ENCODE measurements at regions not wholly inside any gene's neighbourhood (a gene's known extent, or its start where the extent isn't known, plus 50 kb on each side); places are given as distances from the start of the nearest gene placed in this dataset.
A peak's percentile ranks its signal among the peaks of the same experiment; 100 is the strongest.

- DNase-seq (ENCODE audit: low read depth in 1 of 2, low spot score in 1 of 2) (no peak), ATAC-seq (peak; percentile 27; a peak in 1 of 6 replicates), FAIRE-seq (no peak)
- TF ChIP-seq ATOH8 (CRISPR knock-in tag; IDR thresholded peaks at IDR 0.05; ENCODE audit: low read depth) (no peak), USF2 (IDR thresholded peaks at IDR 0.05) (no peak), FOXS1 (CRISPR knock-in tag; IDR thresholded peaks at IDR 0.05) (no peak), SMC3 (IDR thresholded peaks at IDR 0.05) (no peak), EHMT2 (IDR thresholded peaks at IDR 0.05; ENCODE audit: low read depth) (no peak), RCOR1 (IDR thresholded peaks at IDR 0.05; ENCODE audit: low read depth, low read length) (no peak), ESRRA (IDR thresholded peaks at IDR 0.05; ENCODE audit: borderline replicate concordance, low read length) (no peak), EHF (CRISPR knock-in tag; IDR thresholded peaks at IDR 0.05) (no peak), HOXA7 (CRISPR knock-in tag; IDR thresholded peaks at IDR 0.05) (no peak), NPAS2 (CRISPR knock-in tag; IDR thresholded peaks at IDR 0.05; ENCODE audit: borderline replicate concordance) (no peak), MAZ (IDR thresholded peaks at IDR 0.05; ENCODE audit: borderline replicate concordance, low read depth, low read length) (no peak), PHF8 (IDR thresholded peaks at IDR 0.05; ENCODE audit: borderline replicate concordance, low read depth) (no peak), SREBF2 (IDR thresholded peaks at IDR 0.05) (no peak), ZFP36 (IDR thresholded peaks at IDR 0.05; ENCODE audit: borderline replicate concordance, partially characterized antibody) (no peak), MYC (IDR thresholded peaks at IDR 0.05; ENCODE audit: borderline replicate concordance, low read length) (no peak), E2F6 (IDR thresholded peaks at IDR 0.05; ENCODE audit: borderline replicate concordance, low read depth) (no peak), HES2 (IDR thresholded peaks at IDR 0.05) (no peak), CEBPB (IDR thresholded peaks at IDR 0.05) (no peak), CHD2 (IDR thresholded peaks at IDR 0.05; ENCODE audit: low read length, partially characterized antibody) (no peak)
- 38% methylated on average over 7 of the region's 7 CpGs for WGBS (ENCODE audit: missing lambda C conversion rate)
- CTCF ChIA-PET: interaction anchor here (1.0 to 1.6 kb wide), 5 partner anchors 9 to 713 kb away, joined by 3 to 5 read pairs (median 4); no protein-coding TSS in a partner anchor
- Histone ChIP-seq H3K4me1 (no peaks in the 10 kb centered on the region), H3K4me3 (no peak overlapping the region), H3K4me2 (no peak overlapping the region), H3K9me3 (peaks cover 26% of the 10 kb centered on the region), H3K27ac (no peak overlapping the region)
- POLR2A ChIA-PET: no interaction called here
These were observed 226.1 kb downstream of the TLE3 start for GRCh38 chr15:69871511-69872134.

- Histone ChIP-seq H3K9me3 (peaks cover 26% of the 10 kb centered on the region), H3K4me3 (no peak overlapping the region), H3K4me1 (no peaks in the 10 kb centered on the region), H3K4me2 (no peak overlapping the region), H3K27ac (no peak overlapping the region)
- TF ChIP-seq NR3C1 (IDR thresholded peaks at IDR 0.05): no peak
- no peak for TF ChIP-seq ZNF302 (CRISPR knock-in tag; IDR thresholded peaks at IDR 0.05)
- no peak for TF ChIP-seq USF2 (IDR thresholded peaks at IDR 0.05)
- no peak for TF ChIP-seq RAD21 (conservative IDR thresholded peaks at IDR 0.05 in 1 of 2, IDR thresholded peaks at IDR 0.05 in 1 of 2)
- TF ChIP-seq CHD2 (IDR thresholded peaks at IDR 0.05; ENCODE audit: low read length, partially characterized antibody): no peak
- no peak for TF ChIP-seq RCOR1 (IDR thresholded peaks at IDR 0.05; ENCODE audit: low read depth, low read length)
- no peak for TF ChIP-seq GATA3 (IDR thresholded peaks at IDR 0.05; ENCODE audit: borderline replicate concordance)
- TF ChIP-seq ESRRA (IDR thresholded peaks at IDR 0.05; ENCODE audit: borderline replicate concordance, low read length): no peak
- TF ChIP-seq HES2 (IDR thresholded peaks at IDR 0.05): no peak
- no peak for TF ChIP-seq TP53 (CRISPR knock-in tag; IDR thresholded peaks at IDR 0.05)
- no peak for TF ChIP-seq CEBPB (IDR thresholded peaks at IDR 0.05)
- TF ChIP-seq CBX8 (IDR thresholded peaks at IDR 0.05): no peak
- TF ChIP-seq JUN (IDR thresholded peaks at IDR 0.05): no peak
- no peak for TF ChIP-seq CTCF (IDR thresholded peaks at IDR 0.05)
- no peak for TF ChIP-seq TFCP2L1 (CRISPR knock-in tag; IDR thresholded peaks at IDR 0.05)
- no peak for TF ChIP-seq KDM1A (IDR thresholded peaks at IDR 0.05; ENCODE audit: low read depth)
- no peak for TF ChIP-seq EP300 (IDR thresholded peaks at IDR 0.05)
- no peak for TF ChIP-seq SMC3 (IDR thresholded peaks at IDR 0.05)
- TF ChIP-seq FOSB (CRISPR knock-in tag; IDR thresholded peaks at IDR 0.05): no peak
- TF ChIP-seq MYC (IDR thresholded peaks at IDR 0.05; ENCODE audit: borderline replicate concordance, low read length): no peak
- ATAC-seq: no peak
- no peak for FAIRE-seq
- POLR2A ChIA-PET: no interaction called here
- 6% methylated on average over 1 of the region's 1 CpG for WGBS (ENCODE audit: missing lambda C conversion rate)
- no peak for DNase-seq (ENCODE audit: low read depth in 1 of 2, low spot score in 1 of 2)
- CTCF ChIA-PET: interaction anchor here (0.7 to 2.3 kb wide), 4 partner anchors 13 to 399 kb away, joined by 3 to 6 read pairs (median 4); no protein-coding TSS in a partner anchor
These were observed 223.9 kb downstream of the TLE3 start for GRCh38 chr15:69873807-69874206.
